ENCODE measurements at regions not wholly inside any gene's neighbourhood (a gene's known extent, or its start where the extent isn't known, plus 50 kb on each side); places are given as distances from the start of the nearest gene placed in this dataset.

- no peak for DNase-seq
Observed at GRCh38 chr3:36197151-36197550, 183.2 kb upstream of the STAC start.

GRCh38 chr3:36201546-36201945 is 178.8 kb upstream of the STAC start:
- DNase-seq, result peak; percentile 25

- no peak for DNase-seq
Observed at GRCh38 chr3:36206956-36207580, 173.2 kb upstream of the STAC start.

GRCh38 chr3:36210840-36211651 is 169.3 kb upstream of the STAC start:
- DNase-seq, result no peak

GRCh38 chr3:36211652-36211999 is 168.7 kb upstream of the STAC start:
- no peak for DNase-seq

- no peak for DNase-seq
Observed at GRCh38 chr3:36212251-36212650, 168.1 kb upstream of the STAC start.

- no peak for DNase-seq
Observed at GRCh38 chr3:36214460-36214859, 165.8 kb upstream of the STAC start.

- DNase-seq, result no peak
Observed at GRCh38 chr3:36215241-36215640, 165.1 kb upstream of the STAC start.

- DNase-seq, result no peak
Observed at GRCh38 chr3:36219398-36219797, 160.9 kb upstream of the STAC start.

GRCh38 chr3:36220173-36220572 is 160.1 kb upstream of the STAC start:
- DNase-seq, result no peak

- no peak for DNase-seq
Observed at GRCh38 chr3:36221975-36222374, 158.3 kb upstream of the STAC start.

GRCh38 chr3:36227980-36228379 is 152.3 kb upstream of the STAC start:
- DNase-seq, result no peak

GRCh38 chr3:36229496-36229895 is 150.8 kb upstream of the STAC start:
- no peak for DNase-seq

GRCh38 chr3:36232797-36233489 is 147.4 kb upstream of the STAC start:
- DNase-seq, result no peak

GRCh38 chr3:36244728-36245127 is 135.6 kb upstream of the STAC start:
- no peak for DNase-seq

- no peak for DNase-seq
Observed at GRCh38 chr3:36248374-36248773, 131.9 kb upstream of the STAC start.

GRCh38 chr3:36250191-36250590 is 130.1 kb upstream of the STAC start:
- no peak for DNase-seq

- DNase-seq, result no peak
Observed at GRCh38 chr3:36257158-36257852, 123.0 kb upstream of the STAC start.

- no peak for DNase-seq
Observed at GRCh38 chr3:36258421-36258820, 121.9 kb upstream of the STAC start.

GRCh38 chr3:36259580-36259979 is 120.7 kb upstream of the STAC start:
- DNase-seq, result no peak

- DNase-seq, result no peak
Observed at GRCh38 chr3:36269274-36269673, 111.0 kb upstream of the STAC start.

- no peak for DNase-seq
Observed at GRCh38 chr3:36282766-36283165, 97.5 kb upstream of the STAC start.

GRCh38 chr3:36295296-36295695 is 85.0 kb upstream of the STAC start:
- DNase-seq, result peak; percentile 24

All from dermis blood vessel endothelial cell (primary cell).